ENCODE measurements at regions not wholly inside any gene's neighbourhood (a gene's known extent, or its start where the extent isn't known, plus 50 kb on each side); places are given as distances from the start of the nearest gene placed in this dataset.

- DNase-seq (ENCODE audit: low spot score): no peak
Observed at GRCh38 chr5:145246961-145247744, 588.0 kb downstream of the PRELID2 start.

GRCh38 chr5:145246379-145246778 lies 588.8 kb downstream of the PRELID2 start:
- DNase-seq (ENCODE audit: low spot score): no peak

GRCh38 chr5:145245354-145245753 lies 589.8 kb downstream of the PRELID2 start:
- no peak for DNase-seq (ENCODE audit: low spot score)

- no peak for DNase-seq (ENCODE audit: low spot score)
Observed at GRCh38 chr5:145244788-145245187, 590.4 kb downstream of the PRELID2 start.

- no peak for DNase-seq (ENCODE audit: low spot score)
Observed at GRCh38 chr5:145244251-145244650, 590.9 kb downstream of the PRELID2 start.

- no peak for DNase-seq (ENCODE audit: low spot score)
Observed at GRCh38 chr5:145243016-145243415, 592.1 kb downstream of the PRELID2 start.

GRCh38 chr5:145242551-145242950 lies 592.6 kb downstream of the PRELID2 start:
- DNase-seq (ENCODE audit: low spot score): no peak

- no peak for DNase-seq (ENCODE audit: low spot score)
Observed at GRCh38 chr5:145237843-145238242, 597.3 kb downstream of the PRELID2 start.

GRCh38 chr5:145236983-145237382 lies 598.2 kb downstream of the PRELID2 start:
- no peak for DNase-seq (ENCODE audit: low spot score)

- no peak for DNase-seq (ENCODE audit: low spot score)
Observed at GRCh38 chr5:145236127-145236526, 599.0 kb downstream of the PRELID2 start.

GRCh38 chr5:145233461-145233860 lies 601.7 kb downstream of the PRELID2 start:
- no peak for DNase-seq (ENCODE audit: low spot score)

GRCh38 chr5:145230781-145231180 lies 604.4 kb downstream of the PRELID2 start:
- no peak for DNase-seq (ENCODE audit: low spot score)

- DNase-seq (ENCODE audit: low spot score): no peak
Observed at GRCh38 chr5:145228564-145228963, 606.6 kb downstream of the PRELID2 start.

- DNase-seq (ENCODE audit: low spot score): no peak
Observed at GRCh38 chr5:145227881-145228280, 607.3 kb downstream of the PRELID2 start.

GRCh38 chr5:145226726-145227125 lies 608.4 kb downstream of the PRELID2 start:
- no peak for DNase-seq (ENCODE audit: low spot score)

- DNase-seq (ENCODE audit: low spot score): no peak
Observed at GRCh38 chr5:145225529-145225928, 609.6 kb downstream of the PRELID2 start.

- no peak for DNase-seq (ENCODE audit: low spot score)
Observed at GRCh38 chr5:145223582-145223981, 611.6 kb downstream of the PRELID2 start.

- no peak for DNase-seq (ENCODE audit: low spot score)
Observed at GRCh38 chr5:145222622-145223021, 612.5 kb downstream of the PRELID2 start.

GRCh38 chr5:145221416-145221815 lies 613.7 kb downstream of the PRELID2 start:
- no peak for DNase-seq (ENCODE audit: low spot score)

- DNase-seq (ENCODE audit: low spot score): no peak
Observed at GRCh38 chr5:145220481-145220880, 614.7 kb downstream of the PRELID2 start.

- no peak for DNase-seq (ENCODE audit: low spot score)
Observed at GRCh38 chr5:145218982-145219381, 616.2 kb downstream of the PRELID2 start.

- no peak for DNase-seq (ENCODE audit: low spot score)
Observed at GRCh38 chr5:145218019-145218418, 617.1 kb downstream of the PRELID2 start.

GRCh38 chr5:145210020-145210419 lies 625.1 kb downstream of the PRELID2 start:
- DNase-seq (ENCODE audit: low spot score): no peak

- DNase-seq (ENCODE audit: low spot score): no peak
Observed at GRCh38 chr5:145205546-145205945, 629.6 kb downstream of the PRELID2 start.
